DOHH2 (cell line): ENCODE measurements at regions not wholly inside any gene's neighbourhood (a gene's known extent, or its start where the extent isn't known, plus 50 kb on each side); places are given as distances from the start of the nearest gene placed in this dataset.

Experiments
- H3F3A ChIP-seq: fragments of 200-600 bp; sonication (generic), shearing (Covaris generic); 2 replicates; pipeline ENCODE4 v1.6.0; 2016; ENCODE audit warnings: antibody characterized with exemption, mild to moderate bottlenecking; ENCODE audit not compliant: control insufficient read depth, insufficient read depth
- H3K27ac ChIP-seq: fragments of 200-600 bp; sonication (generic); 2 replicates; pipeline ENCODE4 v1.5.1; 2014; ENCODE audit warnings: low read depth, mild to moderate bottlenecking, low read length, moderate library complexity
- H3K27me3 ChIP-seq: fragments of 200-600 bp; sonication (generic); 2 replicates; pipeline ENCODE4 v1.6.1; 2014; ENCODE audit warnings: mild to moderate bottlenecking, low read length, mixed read lengths; ENCODE audit not compliant: control insufficient read depth
- H3K36me3 ChIP-seq: fragments of 200-600 bp; sonication (generic); 2 replicates; pipeline ENCODE4 v1.6.1; 2014; ENCODE audit warnings: mild to moderate bottlenecking, low read length, moderate library complexity, mixed read lengths; ENCODE audit not compliant: control insufficient read depth
- H3K4me1 ChIP-seq: fragments of 200-600 bp; sonication (generic); 2 replicates; pipeline ENCODE4 v1.6.1; 2014; ENCODE audit warnings: mild to moderate bottlenecking, low read length, mixed read lengths; ENCODE audit not compliant: control insufficient read depth
- H3K4me2 ChIP-seq: fragments of 200-600 bp; sonication (generic); 2 replicates; pipeline ENCODE4 v1.6.0; 2014; ENCODE audit warnings: mild to moderate bottlenecking, low read length, moderate library complexity
- H3K4me3 ChIP-seq: fragments of 200-600 bp; sonication (generic); 2 replicates; pipeline ENCODE4 v1.5.1; 2014; ENCODE audit warnings: mild to moderate bottlenecking, low read length, mixed read lengths
- H3K79me2 ChIP-seq: fragments of 200-600 bp; sonication (generic); 2 replicates; pipeline ENCODE4 v1.6.1; 2014; ENCODE audit warnings: mild to moderate bottlenecking, low read length, mixed read lengths; ENCODE audit not compliant: control insufficient read depth
- H3K9me2 ChIP-seq: fragments of 200-600 bp; sonication (generic); replicated peaks from 2 replicates; pipeline ENCODE4 v1.6.1; 2014; ENCODE audit warnings: mild to moderate bottlenecking, low read length, mixed read lengths; ENCODE audit not compliant: control insufficient read depth
- H3K9me3 ChIP-seq: fragments of 200-600 bp; sonication (generic); 2 replicates; pipeline ENCODE4 v1.6.1; 2014; ENCODE audit warnings: antibody characterized with exemption, low read length, mixed read lengths; ENCODE audit not compliant: control insufficient read depth, insufficient read depth
- H4K20me1 ChIP-seq: fragments of 200-600 bp; sonication (generic); 2 replicates; pipeline ENCODE4 v1.6.0; 2014; ENCODE audit warnings: low read depth, mild to moderate bottlenecking, antibody characterized with exemption, low read length, moderate library complexity; ENCODE audit not compliant: control insufficient read depth, insufficient read depth
- CTCF ChIP-seq: fragments of 200-600 bp; sonication (generic); IDR thresholded peaks from one replicate; pipeline ENCODE4 v1.5.1; 2014; ENCODE audit warnings: antibody characterized with exemption, mild to moderate bottlenecking, low read depth, low read length; ENCODE audit not compliant: poor library complexity, severe bottlenecking
- EZH2phosphoT487 ChIP-seq: fragments of 200-600 bp; sonication (generic); IDR thresholded peaks from 2 replicates; pipeline ENCODE4 v1.6.1; 2017; ENCODE audit warnings: borderline replicate concordance, mild to moderate bottlenecking, antibody characterized with exemption, low read length, moderate library complexity, mixed read lengths

GRCh38 chr17:79437081-79437480 is 173.8 kb downstream of the RBFOX3 start:
- no peak overlapping the region for H3K27ac ChIP-seq
- H3K4me2 ChIP-seq = no peak overlapping the region
- H3K79me2 ChIP-seq = no peaks in the 10 kb centered on the region
- H3K4me3 ChIP-seq = no peak overlapping the region
- H3F3A ChIP-seq = no peaks in the 10 kb centered on the region
- H3K9me2 ChIP-seq = no peaks in the 10 kb centered on the region
- no peaks in the 10 kb centered on the region for H3K36me3 ChIP-seq
- no peaks in the 10 kb centered on the region for H3K27me3 ChIP-seq
- H3K4me1 ChIP-seq = no peaks in the 10 kb centered on the region
- H4K20me1 ChIP-seq = no peaks in the 10 kb centered on the region
- H3K9me3 ChIP-seq = no peaks in the 10 kb centered on the region
- TF ChIP-seq EZH2phosphoT487 = no peak
- no peak for TF ChIP-seq CTCF

DNA sequence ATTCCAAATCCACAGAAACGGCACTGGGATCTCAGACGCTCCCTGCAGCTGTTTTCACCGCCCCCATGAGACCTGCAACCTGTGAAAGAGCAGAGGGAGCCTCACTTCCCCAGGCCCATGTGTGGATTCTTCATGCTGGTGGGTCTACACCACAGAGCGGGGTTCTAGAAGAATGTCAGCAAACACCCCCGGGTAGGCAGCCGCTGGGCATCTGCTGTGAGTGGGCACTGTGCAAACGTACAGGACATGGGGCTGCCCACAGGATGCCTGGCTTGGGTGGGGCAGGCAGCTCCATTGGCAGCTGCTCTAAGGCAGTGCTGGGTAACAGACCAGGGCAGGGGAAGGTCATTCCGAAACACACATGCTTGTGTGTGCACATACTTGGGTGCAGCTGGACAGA is 174.9 kb downstream of the RBFOX3 start:
- no peak for TF ChIP-seq CTCF
- TF ChIP-seq EZH2phosphoT487 = no peak
- H3K4me1 ChIP-seq = no peaks in the 10 kb centered on the region
- H3K79me2 ChIP-seq = no peaks in the 10 kb centered on the region
- H4K20me1 ChIP-seq = no peaks in the 10 kb centered on the region
- no peak overlapping the region for H3K4me3 ChIP-seq
- no peaks in the 10 kb centered on the region for H3K36me3 ChIP-seq
- no peaks in the 10 kb centered on the region for H3F3A ChIP-seq
- no peaks in the 10 kb centered on the region for H3K27me3 ChIP-seq
- no peak overlapping the region for H3K4me2 ChIP-seq
- no peaks in the 10 kb centered on the region for H3K9me2 ChIP-seq
- no peak overlapping the region for H3K27ac ChIP-seq
- no peaks in the 10 kb centered on the region for H3K9me3 ChIP-seq

GRCh38 chr17:79435296-79435695 is 175.6 kb downstream of the RBFOX3 start:
- Histone ChIP-seq H3K4me1 (no peaks in the 10 kb centered on the region), H3K4me2 (no peak overlapping the region)
- no peak for TF ChIP-seq EZH2phosphoT487
- no peak for TF ChIP-seq CTCF

DNA sequence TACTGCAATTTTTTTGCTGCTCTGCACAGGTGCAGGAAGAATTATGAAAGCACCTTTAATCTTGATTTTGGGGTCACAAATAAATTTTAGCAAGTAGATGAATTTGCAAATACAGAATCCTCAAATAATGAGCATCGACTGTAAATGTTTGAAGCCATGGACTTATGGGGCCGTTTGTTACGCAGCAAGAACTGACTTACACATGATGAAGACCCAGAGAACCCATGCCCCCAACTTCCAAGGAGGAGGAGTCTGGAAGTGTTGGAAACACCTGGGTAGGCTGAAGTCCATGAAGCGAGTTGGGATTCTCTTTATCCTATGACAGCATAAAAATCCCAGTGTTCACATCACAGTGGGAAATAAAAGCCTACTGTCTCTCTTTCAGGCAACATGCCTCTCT is 176.6 kb downstream of the RBFOX3 start:
- H3K9me2 ChIP-seq = no peaks in the 10 kb centered on the region
- TF ChIP-seq EZH2phosphoT487 (no peak), CTCF (no peak)
- H3K27ac ChIP-seq = no peak overlapping the region
- no peak overlapping the region for H3K4me3 ChIP-seq
- no peaks in the 10 kb centered on the region for H3K79me2 ChIP-seq
- H3K9me3 ChIP-seq = no peaks in the 10 kb centered on the region
- H3K4me2 ChIP-seq = no peak overlapping the region
- H3K27me3 ChIP-seq = no peaks in the 10 kb centered on the region
- no peaks in the 10 kb centered on the region for H4K20me1 ChIP-seq
- no peaks in the 10 kb centered on the region for H3K36me3 ChIP-seq
- H3F3A ChIP-seq = no peaks in the 10 kb centered on the region
- H3K4me1 ChIP-seq = no peaks in the 10 kb centered on the region

More at GRCh38 chr17:79435296-79435695, 175.6 kb downstream of the RBFOX3 start:
- Histone ChIP-seq H3K27ac (no peak overlapping the region), H3K27me3 (no peaks in the 10 kb centered on the region), H3K36me3 (no peaks in the 10 kb centered on the region), H3K4me3 (no peak overlapping the region), H3K9me2 (no peaks in the 10 kb centered on the region), H3K9me3 (no peaks in the 10 kb centered on the region), H3K79me2 (no peaks in the 10 kb centered on the region), H3F3A (no peaks in the 10 kb centered on the region), H4K20me1 (no peaks in the 10 kb centered on the region)
